ENCODE measurements at regions not wholly inside any gene's neighbourhood (a gene's known extent, or its start where the extent isn't known, plus 50 kb on each side); places are given as distances from the start of the nearest gene placed in this dataset.

DNA sequence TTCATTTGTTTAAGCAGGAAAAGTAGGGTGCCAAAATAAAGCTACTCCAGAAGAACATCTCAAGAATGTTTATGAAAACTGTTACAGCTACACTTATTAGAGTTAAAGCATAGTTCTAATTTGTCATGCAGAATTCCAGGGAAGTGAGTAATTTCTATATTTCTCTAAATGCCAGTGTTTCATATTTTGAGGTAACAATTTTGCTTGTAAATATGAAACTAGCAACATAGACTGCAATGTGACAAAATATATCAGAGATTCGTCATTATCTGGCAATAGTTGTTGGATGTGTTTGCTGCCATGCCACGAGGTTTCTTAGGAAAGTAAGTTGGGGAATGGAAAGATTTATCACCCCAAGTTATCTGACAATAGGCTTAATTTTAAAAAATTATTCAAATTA, 424.1 kb upstream of the ZEB2 start:
- H3K4me3 Mint-ChIP-seq = no peak overlapping the region
- no peaks in the 10 kb centered on the region for H3K27me3 Mint-ChIP-seq (ENCODE audit: insufficient read depth, low read depth, poor library complexity)
- no peak overlapping the region for H3K27ac Mint-ChIP-seq
- Histone ChIP-seq H3K4me1 (ENCODE audit: insufficient read depth) (no peaks in the 10 kb centered on the region), H3K27me3 (ENCODE audit: insufficient read depth) (no peaks in the 10 kb centered on the region), H3F3A (replicated peaks; ENCODE audit: low read depth) (no peaks in the 10 kb centered on the region), H3K4me2 (no peak overlapping the region), H4K20me1 (replicated peaks; ENCODE audit: insufficient read depth) (no peaks in the 10 kb centered on the region), H3K27ac (ENCODE audit: low read depth) (no peak overlapping the region), H3K9me2 (ENCODE audit: insufficient read depth) (no peaks in the 10 kb centered on the region), H3K36me3 (ENCODE audit: insufficient read depth) (no peaks in the 10 kb centered on the region), H3K79me2 (replicated peaks; ENCODE audit: insufficient read depth) (no peaks in the 10 kb centered on the region), H2AFZ (no peak overlapping the region), H3K4me3 (no peak overlapping the region)
- no peaks in the 10 kb centered on the region for H3K9me3 Mint-ChIP-seq
- ATAC-seq = no peak
- TF ChIP-seq CREB1 (CRISPR knock-in tag; IDR thresholded peaks at IDR 0.05; ENCODE audit: low read depth) = no peak
- no peaks in the 10 kb centered on the region for H3K36me3 Mint-ChIP-seq (ENCODE audit: low read depth)
- DNase-seq (ENCODE audit: low spot score) = no peak
- peaks cover 10% of the 10 kb centered on the region for H3K4me1 Mint-ChIP-seq

DNA sequence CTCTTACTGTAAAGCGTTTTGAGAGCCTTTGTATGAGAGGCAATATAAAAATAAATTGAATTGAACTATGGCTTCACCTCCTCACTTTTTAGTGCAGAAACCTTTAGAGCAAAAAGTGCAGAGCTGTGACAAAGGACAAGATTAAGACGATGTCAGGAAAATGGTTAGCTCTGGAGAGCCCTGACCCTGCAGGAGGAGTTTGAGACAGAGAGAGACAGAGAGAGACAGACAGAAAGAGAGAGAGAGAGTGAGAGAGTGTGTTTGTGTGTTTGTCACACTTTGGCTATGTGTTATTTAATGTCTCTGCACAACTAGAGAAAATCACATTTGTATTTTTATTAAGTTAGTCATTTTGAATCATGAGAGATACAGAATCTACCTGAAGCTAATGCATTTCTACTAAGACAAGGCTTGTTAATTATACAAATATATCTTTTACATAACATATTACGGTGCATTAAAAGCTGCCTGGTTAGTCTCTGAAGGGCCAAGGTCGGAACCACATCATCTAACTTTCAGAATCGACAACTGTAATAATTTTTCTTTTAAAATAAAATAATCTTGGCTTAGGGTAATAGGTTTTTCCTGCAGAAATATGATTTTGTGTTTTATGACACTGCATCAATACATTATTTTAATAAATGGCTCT, 423.5 kb upstream of the ZEB2 start:
- no peaks in the 10 kb centered on the region for H3K9me2 ChIP-seq (ENCODE audit: insufficient read depth)
- H3K4me1 ChIP-seq (ENCODE audit: insufficient read depth) = no peaks in the 10 kb centered on the region
- no peak overlapping the region for H3K27ac ChIP-seq (ENCODE audit: low read depth)
- Mint-ChIP-seq H3K27me3 (ENCODE audit: insufficient read depth, low read depth, poor library complexity) (no peaks in the 10 kb centered on the region), H3K9me3 (no peaks in the 10 kb centered on the region), H3K36me3 (ENCODE audit: low read depth) (no peaks in the 10 kb centered on the region), H3K4me3 (no peak overlapping the region), H3K27ac (no peak overlapping the region), H3K4me1 (peaks cover 6% of the 10 kb centered on the region)
- no peaks in the 10 kb centered on the region for H3K27me3 ChIP-seq (ENCODE audit: insufficient read depth)
- H4K20me1 ChIP-seq (replicated peaks; ENCODE audit: insufficient read depth) = no peaks in the 10 kb centered on the region
- DNase-seq (ENCODE audit: low spot score) (no peak), ATAC-seq (no peak)
- no peaks in the 10 kb centered on the region for H3K36me3 ChIP-seq (ENCODE audit: insufficient read depth)
- no peak overlapping the region for H3K4me2 ChIP-seq
- H3K79me2 ChIP-seq (replicated peaks; ENCODE audit: insufficient read depth) = no peaks in the 10 kb centered on the region
- H3F3A ChIP-seq (replicated peaks; ENCODE audit: low read depth) = no peaks in the 10 kb centered on the region
- no peak overlapping the region for H3K4me3 ChIP-seq
- H2AFZ ChIP-seq = no peak overlapping the region; the same call in 1 of the 2 replicates
- TF ChIP-seq EZH2phosphoT487 (IDR thresholded peaks at IDR 0.05; ENCODE audit: unreplicated experiment) (no peak), ZNF331 (CRISPR knock-in tag; IDR thresholded peaks at IDR 0.05; ENCODE audit: low read depth) (no peak), EZH2 (IDR thresholded peaks at IDR 0.05; ENCODE audit: low read depth, unreplicated experiment) (no peak), CREB1 (CRISPR knock-in tag; IDR thresholded peaks at IDR 0.05; ENCODE audit: low read depth) (no peak), NANOG (IDR thresholded peaks at IDR 0.05; ENCODE audit: borderline replicate concordance) (no peak), STAT1 (IDR thresholded peaks at IDR 0.05; ENCODE audit: unreplicated experiment) (no peak)
- TF ChIP-seq, protein P1, sequence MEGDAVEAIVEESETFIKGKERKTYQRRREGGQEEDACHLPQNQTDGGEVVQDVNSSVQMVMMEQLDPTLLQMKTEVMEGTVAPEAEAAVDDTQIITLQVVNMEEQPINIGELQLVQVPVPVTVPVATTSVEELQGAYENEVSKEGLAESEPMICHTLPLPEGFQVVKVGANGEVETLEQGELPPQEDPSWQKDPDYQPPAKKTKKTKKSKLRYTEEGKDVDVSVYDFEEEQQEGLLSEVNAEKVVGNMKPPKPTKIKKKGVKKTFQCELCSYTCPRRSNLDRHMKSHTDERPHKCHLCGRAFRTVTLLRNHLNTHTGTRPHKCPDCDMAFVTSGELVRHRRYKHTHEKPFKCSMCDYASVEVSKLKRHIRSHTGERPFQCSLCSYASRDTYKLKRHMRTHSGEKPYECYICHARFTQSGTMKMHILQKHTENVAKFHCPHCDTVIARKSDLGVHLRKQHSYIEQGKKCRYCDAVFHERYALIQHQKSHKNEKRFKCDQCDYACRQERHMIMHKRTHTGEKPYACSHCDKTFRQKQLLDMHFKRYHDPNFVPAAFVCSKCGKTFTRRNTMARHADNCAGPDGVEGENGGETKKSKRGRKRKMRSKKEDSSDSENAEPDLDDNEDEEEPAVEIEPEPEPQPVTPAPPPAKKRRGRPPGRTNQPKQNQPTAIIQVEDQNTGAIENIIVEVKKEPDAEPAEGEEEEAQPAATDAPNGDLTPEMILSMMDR (conservative IDR thresholded peaks at IDR 0.05; ENCODE audit: low read depth in 2 of 2) = no peak
- TF ChIP-seq, protein P2, sequence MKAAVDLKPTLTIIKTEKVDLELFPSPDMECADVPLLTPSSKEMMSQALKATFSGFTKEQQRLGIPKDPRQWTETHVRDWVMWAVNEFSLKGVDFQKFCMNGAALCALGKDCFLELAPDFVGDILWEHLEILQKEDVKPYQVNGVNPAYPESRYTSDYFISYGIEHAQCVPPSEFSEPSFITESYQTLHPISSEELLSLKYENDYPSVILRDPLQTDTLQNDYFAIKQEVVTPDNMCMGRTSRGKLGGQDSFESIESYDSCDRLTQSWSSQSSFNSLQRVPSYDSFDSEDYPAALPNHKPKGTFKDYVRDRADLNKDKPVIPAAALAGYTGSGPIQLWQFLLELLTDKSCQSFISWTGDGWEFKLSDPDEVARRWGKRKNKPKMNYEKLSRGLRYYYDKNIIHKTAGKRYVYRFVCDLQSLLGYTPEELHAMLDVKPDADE (IDR thresholded peaks at IDR 0.05) = no peak
- TF ChIP-seq, protein P3, sequence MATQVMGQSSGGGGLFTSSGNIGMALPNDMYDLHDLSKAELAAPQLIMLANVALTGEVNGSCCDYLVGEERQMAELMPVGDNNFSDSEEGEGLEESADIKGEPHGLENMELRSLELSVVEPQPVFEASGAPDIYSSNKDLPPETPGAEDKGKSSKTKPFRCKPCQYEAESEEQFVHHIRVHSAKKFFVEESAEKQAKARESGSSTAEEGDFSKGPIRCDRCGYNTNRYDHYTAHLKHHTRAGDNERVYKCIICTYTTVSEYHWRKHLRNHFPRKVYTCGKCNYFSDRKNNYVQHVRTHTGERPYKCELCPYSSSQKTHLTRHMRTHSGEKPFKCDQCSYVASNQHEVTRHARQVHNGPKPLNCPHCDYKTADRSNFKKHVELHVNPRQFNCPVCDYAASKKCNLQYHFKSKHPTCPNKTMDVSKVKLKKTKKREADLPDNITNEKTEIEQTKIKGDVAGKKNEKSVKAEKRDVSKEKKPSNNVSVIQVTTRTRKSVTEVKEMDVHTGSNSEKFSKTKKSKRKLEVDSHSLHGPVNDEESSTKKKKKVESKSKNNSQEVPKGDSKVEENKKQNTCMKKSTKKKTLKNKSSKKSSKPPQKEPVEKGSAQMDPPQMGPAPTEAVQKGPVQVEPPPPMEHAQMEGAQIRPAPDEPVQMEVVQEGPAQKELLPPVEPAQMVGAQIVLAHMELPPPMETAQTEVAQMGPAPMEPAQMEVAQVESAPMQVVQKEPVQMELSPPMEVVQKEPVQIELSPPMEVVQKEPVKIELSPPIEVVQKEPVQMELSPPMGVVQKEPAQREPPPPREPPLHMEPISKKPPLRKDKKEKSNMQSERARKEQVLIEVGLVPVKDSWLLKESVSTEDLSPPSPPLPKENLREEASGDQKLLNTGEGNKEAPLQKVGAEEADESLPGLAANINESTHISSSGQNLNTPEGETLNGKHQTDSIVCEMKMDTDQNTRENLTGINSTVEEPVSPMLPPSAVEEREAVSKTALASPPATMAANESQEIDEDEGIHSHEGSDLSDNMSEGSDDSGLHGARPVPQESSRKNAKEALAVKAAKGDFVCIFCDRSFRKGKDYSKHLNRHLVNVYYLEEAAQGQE (IDR thresholded peaks at IDR 0.05; ENCODE audit: unreplicated experiment) = no peak

Data from GM23338 (cell line).